22Rv1 (cell line): ENCODE measurements at regions not wholly inside any gene's neighbourhood (a gene's known extent, or its start where the extent isn't known, plus 50 kb on each side); places are given as distances from the start of the nearest gene placed in this dataset.

Source experiments
- ZFX ChIP-seq: fragments of 450-650 bp; IDR thresholded peaks from 2 replicates; pipeline ENCODE4 v1.6.1; 2017; ENCODE audit warnings: antibody characterized with exemption, borderline replicate concordance
- TF ChIP-seq, protein P1 (sequence below): fragments of 450-650 bp; IDR thresholded peaks from 2 replicates; pipeline ENCODE4 v1.5.1; 2017; ENCODE audit warnings: mild to moderate bottlenecking

DNA sequence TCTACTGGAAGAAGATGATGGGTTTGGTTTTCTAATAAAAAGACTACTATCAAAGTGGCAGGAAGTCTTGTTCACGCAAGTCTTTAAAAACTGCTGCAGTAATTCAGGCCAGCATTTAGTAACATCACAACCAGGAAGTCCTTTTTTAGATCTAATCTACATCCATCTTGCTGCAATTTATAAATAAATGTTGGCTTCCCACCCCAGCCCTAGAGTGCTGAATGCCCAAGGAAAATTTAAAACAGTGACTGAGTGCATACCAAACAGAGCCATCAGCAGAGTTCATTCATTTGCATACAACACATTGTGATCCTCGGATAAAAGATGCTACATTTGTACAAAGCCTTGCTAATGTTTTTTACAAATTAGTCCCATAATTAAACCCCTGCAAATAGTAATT is 72.1 kb downstream of the PHLDA1 start:
- TF ChIP-seq, protein P1, sequence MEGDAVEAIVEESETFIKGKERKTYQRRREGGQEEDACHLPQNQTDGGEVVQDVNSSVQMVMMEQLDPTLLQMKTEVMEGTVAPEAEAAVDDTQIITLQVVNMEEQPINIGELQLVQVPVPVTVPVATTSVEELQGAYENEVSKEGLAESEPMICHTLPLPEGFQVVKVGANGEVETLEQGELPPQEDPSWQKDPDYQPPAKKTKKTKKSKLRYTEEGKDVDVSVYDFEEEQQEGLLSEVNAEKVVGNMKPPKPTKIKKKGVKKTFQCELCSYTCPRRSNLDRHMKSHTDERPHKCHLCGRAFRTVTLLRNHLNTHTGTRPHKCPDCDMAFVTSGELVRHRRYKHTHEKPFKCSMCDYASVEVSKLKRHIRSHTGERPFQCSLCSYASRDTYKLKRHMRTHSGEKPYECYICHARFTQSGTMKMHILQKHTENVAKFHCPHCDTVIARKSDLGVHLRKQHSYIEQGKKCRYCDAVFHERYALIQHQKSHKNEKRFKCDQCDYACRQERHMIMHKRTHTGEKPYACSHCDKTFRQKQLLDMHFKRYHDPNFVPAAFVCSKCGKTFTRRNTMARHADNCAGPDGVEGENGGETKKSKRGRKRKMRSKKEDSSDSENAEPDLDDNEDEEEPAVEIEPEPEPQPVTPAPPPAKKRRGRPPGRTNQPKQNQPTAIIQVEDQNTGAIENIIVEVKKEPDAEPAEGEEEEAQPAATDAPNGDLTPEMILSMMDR = no peak
- TF ChIP-seq ZFX = no peak
